HuH-7 (cell line): ENCODE measurements at regions not wholly inside any gene's neighbourhood (a gene's known extent, or its start where the extent isn't known, plus 50 kb on each side); places are given as distances from the start of the nearest gene placed in this dataset.
"Not testable (repeated sequence)": the region's sequence is repeated elsewhere in the genome, so short reads cannot be mapped to it uniquely, and the experiment has no call there.

Source experiments
- DNase-seq: peaks from one replicate; pipeline ENCODE4 v3.0.0; 2011; ENCODE audit warnings: low spot score

DNA sequence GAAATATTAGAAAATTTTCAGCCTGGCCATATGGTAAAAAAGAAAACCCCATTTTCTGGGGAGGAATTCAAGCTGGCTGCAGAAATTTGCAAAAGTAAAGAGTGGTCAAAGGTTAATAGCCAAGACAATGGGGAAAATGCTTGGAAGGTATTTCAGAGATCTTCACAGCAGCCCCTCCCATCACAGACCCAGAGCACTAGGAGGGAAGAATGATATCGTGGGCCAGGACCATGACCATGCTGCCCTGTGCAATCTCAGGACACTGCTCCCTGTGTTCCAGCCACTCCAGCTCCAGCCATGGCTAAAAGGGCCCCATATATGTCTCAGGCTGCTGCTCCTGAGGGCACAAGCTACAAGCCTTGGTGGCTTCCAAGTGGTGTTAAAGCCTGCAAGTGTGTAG, 93.9 kb upstream of the AGAP1 start:
- DNase-seq = no peak

DNA sequence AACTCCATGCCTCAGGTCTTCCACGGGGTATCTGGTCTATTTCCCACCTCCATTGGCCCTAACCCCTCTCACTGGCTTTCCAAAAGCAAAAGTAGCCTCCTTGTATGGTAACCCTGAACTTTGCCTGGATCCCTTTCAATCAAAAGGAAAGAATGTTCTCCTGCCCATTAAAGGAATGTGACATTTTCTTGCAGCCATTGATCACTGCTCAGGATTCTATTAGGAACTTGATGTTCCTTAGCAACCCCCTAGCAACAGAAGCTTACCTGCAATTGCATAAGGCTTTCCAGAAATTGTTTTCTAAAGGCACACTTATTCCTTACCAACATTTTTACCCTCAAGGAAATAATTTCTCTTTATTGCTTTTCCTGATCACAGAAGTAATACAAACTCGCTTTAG, 91.4 kb upstream of the AGAP1 start:
- DNase-seq = no peak

- DNase-seq = no peak
These were observed 88.1 kb upstream of the AGAP1 start for GRCh38 chr2:235405612-235406361.

- DNase-seq = no peak
These were observed 87.4 kb upstream of the AGAP1 start for GRCh38 chr2:235406430-235406829.

GRCh38 chr2:235411905-235412485, 81.8 kb upstream of the AGAP1 start:
- no peak for DNase-seq

- DNase-seq = no peak
These were observed 80.8 kb upstream of the AGAP1 start for GRCh38 chr2:235413064-235413463.

DNA sequence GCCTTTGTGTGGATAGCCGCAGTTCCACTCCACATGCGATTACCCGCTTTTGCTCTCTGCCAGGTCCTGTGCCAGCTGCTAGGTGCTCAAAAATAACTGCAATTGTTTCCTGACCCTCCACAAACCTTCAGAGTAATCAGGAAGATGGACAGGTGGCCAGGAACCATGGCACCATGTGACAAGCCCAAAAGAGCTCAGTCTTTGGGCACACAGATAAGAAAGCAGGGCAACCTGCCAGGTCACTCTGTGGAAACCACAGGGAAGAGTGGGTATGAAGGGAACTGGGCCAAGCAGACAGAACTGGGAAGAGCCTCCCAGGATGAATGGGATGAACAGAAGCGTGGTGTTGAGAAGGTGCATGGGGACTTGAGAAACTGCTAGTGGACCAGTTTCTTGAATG, 79.4 kb upstream of the AGAP1 start:
- no peak for DNase-seq

GRCh38 chr2:235416858-235417499, 76.9 kb upstream of the AGAP1 start:
- no peak for DNase-seq

GRCh38 chr2:235418918-235419317, 74.9 kb upstream of the AGAP1 start:
- DNase-seq = no peak

DNA sequence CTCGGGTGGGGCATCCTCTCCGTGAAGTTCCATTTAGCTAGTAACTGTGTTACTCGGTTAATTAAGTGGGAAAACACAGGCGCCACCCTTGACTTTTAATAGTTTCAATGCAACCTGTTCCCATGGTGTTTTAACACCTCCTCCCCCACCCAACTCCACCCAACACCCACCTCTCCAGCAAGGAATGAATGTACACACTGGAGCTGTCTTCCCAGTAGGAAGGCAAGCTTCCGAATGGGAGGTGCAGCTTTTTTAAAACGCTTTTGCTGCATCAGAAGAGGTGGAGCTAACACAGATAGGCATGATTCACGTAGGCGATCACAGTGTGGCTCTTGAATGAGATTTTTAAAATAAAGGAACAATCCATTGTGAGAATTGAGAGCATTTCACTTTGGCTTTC, 73.8 kb upstream of the AGAP1 start:
- no peak for DNase-seq

GRCh38 chr2:235421618-235422017, 72.2 kb upstream of the AGAP1 start:
- DNase-seq = no peak

- no peak for DNase-seq
These were observed 63.3 kb upstream of the AGAP1 start for GRCh38 chr2:235430366-235431083.

DNA sequence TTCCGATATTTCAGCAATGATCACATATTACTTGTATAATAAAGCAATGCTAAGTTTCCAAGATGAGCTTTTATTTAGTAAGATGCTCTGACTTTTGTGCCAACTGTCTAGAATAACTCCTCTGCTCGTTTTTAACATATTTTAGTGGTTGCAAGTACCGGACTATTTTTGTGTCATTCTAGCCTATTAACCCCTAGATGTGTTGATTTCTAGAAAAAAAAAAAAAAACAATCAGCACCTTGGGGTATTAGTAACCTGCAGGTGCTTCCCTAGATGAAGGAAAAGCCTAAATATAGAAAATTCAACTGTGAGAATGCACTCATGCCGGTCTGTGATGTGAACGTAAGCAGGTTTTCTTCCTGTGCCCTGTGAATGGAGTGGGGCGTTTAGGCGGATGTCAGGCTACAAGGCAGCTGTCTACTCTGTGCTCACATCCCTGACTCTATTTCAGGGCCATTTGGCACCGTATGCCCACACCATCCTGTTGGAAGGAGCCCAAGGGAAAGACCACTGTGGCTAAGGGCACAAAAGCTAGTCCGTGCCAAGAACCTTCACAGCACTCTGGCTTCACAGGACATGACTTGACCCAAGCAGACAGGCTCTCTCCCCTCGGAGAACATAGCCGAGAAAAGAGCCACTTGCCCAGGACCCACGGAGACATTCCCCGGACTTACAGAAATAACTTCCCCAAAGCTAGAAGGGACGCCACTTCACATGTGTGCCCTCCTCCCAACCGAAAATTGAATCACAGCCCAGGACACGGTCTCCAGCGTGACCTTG, 60.9 kb upstream of the AGAP1 start:
- no peak for DNase-seq

GRCh38 chr2:235433860-235434259, 60.0 kb upstream of the AGAP1 start:
- no peak for DNase-seq

DNA sequence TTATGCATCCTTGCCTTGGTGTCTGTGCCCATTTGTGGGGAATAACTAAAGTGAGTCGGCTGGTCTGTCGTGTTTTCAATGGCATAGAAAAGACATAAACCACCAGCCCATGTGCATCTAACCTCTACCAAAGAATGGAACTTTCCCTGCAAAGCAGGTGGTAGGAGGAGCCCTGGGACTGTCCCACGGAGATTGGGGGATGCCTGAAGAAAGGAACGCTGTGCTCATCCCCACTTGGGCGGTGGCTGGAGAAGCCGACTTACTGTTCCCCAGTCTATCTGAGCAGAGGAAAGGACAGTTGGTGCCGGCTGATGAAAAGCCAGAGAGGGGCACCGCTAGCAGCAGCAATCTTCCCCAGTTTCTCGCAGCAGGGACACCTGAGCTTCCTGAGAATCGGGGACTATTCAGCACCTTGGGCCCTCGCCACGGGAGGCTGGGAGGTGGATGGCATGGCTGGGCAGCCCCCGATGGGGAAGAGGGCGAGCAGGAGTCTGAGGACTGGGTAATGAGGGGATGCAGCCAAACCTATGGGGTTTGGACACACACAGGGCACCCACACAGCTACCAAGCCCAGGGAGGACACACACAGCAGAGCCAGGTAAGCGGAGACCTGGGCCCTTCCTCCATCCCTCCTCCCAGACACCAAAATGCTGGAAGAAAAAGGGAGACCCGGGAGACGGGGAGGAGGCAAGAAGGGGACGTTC, 53.7 kb upstream of the AGAP1 start:
- no peak for DNase-seq

GRCh38 chr2:235443580-235443979, 50.3 kb upstream of the AGAP1 start:
- DNase-seq = not testable (repeated sequence)
